ENCODE measurements at regions not wholly inside any gene's neighbourhood (a gene's known extent, or its start where the extent isn't known, plus 50 kb on each side); places are given as distances from the start of the nearest gene placed in this dataset.
A peak's percentile ranks its signal among the peaks of the same experiment; 100 is the strongest.

GRCh38 chr9:130765137-130766020 is 69.7 kb upstream of the ABL1 start:
- H3K4me3 Mint-ChIP-seq = no peak overlapping the region
- no peak for DNase-seq (ENCODE audit: low spot score in 2 of 2, unreplicated experiment in 2 of 2)
- H3K4me1 Mint-ChIP-seq = peaks cover 34% of the 10 kb centered on the region
- TF ChIP-seq, protein P1, sequence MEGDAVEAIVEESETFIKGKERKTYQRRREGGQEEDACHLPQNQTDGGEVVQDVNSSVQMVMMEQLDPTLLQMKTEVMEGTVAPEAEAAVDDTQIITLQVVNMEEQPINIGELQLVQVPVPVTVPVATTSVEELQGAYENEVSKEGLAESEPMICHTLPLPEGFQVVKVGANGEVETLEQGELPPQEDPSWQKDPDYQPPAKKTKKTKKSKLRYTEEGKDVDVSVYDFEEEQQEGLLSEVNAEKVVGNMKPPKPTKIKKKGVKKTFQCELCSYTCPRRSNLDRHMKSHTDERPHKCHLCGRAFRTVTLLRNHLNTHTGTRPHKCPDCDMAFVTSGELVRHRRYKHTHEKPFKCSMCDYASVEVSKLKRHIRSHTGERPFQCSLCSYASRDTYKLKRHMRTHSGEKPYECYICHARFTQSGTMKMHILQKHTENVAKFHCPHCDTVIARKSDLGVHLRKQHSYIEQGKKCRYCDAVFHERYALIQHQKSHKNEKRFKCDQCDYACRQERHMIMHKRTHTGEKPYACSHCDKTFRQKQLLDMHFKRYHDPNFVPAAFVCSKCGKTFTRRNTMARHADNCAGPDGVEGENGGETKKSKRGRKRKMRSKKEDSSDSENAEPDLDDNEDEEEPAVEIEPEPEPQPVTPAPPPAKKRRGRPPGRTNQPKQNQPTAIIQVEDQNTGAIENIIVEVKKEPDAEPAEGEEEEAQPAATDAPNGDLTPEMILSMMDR (IDR thresholded peaks at IDR 0.05; ENCODE audit: unreplicated experiment) = no peak
- H3K27ac Mint-ChIP-seq = peak overlapping the region; percentile 32
- no peaks in the 10 kb centered on the region for H3K27me3 Mint-ChIP-seq (ENCODE audit: low read depth)
- H3K9me3 Mint-ChIP-seq = no peaks in the 10 kb centered on the region
- H3K36me3 Mint-ChIP-seq = no peaks in the 10 kb centered on the region

DNA sequence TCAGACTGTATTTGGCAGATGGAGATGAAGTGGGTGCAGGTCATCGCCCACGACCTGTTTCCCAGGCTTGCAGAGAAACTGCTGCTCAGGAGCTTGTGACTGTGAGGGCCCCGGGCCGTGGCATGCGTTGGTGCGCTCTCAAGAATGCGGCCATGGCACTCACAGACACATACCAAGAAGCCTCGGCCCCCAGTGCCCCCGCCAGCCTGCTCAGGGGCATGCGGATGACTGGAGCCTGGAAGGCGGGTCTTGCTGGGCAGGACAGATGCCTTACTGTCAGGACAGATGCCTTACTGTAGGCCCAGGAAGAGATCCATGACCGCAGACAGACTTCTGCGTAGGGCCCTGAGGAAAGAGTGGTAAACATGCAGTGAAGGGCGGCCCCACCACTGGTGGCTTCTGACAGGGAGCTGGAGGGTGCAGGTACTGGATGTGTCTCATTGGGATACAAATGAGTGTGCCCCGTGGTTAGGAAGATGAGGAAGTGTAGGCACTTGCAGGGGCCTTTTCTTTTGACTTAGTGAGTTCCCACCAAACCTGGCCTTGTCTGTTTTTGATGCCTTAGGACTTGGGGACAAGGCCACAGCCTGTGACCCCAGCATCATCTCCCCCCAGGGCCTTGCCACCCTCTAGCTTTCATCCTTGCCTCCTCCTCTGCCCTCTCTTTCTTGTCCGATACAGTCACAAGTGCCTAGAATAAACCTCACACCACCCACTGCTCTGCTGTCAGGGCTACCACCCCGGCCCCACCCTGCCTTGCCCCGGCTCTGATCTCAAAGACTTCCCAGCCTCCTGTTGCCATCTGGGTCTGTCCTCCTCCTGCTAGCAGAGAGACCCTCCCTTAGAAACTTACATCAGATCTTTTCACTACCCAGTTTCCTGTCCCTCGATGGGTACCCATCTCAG is 68.8 kb upstream of the ABL1 start:
- DNase-seq (ENCODE audit: low spot score in 2 of 2, unreplicated experiment in 2 of 2) = no peak
- Mint-ChIP-seq H3K9me3 (no peaks in the 10 kb centered on the region), H3K27ac (peak overlapping the region; percentile 14), H3K4me3 (no peak overlapping the region), H3K27me3 (ENCODE audit: low read depth) (no peaks in the 10 kb centered on the region), H3K4me1 (peaks cover 34% of the 10 kb centered on the region), H3K36me3 (no peaks in the 10 kb centered on the region)
- TF ChIP-seq, protein P1 (IDR thresholded peaks at IDR 0.05; ENCODE audit: unreplicated experiment) = no peak

DNA sequence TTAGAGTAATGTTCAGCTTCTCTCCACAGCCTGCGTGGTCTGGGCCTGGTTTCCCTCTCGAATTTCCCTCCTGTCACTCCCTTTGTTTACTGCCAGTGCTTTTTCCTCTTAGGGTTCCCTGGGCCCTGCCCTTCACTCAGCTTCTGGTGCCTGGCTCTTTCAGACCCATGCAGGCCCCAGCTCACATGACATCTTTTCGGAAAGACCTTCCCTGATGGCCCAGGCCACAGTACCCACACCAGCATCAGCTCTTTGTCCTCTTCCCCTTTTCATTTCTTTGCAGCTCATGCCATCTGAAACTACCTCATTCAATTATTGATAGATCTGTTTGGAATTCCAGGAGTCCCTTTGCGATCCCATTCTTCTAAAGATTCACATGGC is 68.1 kb upstream of the ABL1 start:
- Mint-ChIP-seq H3K4me1 (peaks cover 34% of the 10 kb centered on the region), H3K27me3 (ENCODE audit: low read depth) (no peaks in the 10 kb centered on the region), H3K9me3 (no peaks in the 10 kb centered on the region), H3K27ac (peak overlapping the region; percentile 10), H3K4me3 (no peak overlapping the region), H3K36me3 (no peaks in the 10 kb centered on the region)
- TF ChIP-seq, protein P1 (IDR thresholded peaks at IDR 0.05; ENCODE audit: unreplicated experiment) = no peak
- no peak for DNase-seq (ENCODE audit: low spot score in 2 of 2, unreplicated experiment in 2 of 2)

DNA sequence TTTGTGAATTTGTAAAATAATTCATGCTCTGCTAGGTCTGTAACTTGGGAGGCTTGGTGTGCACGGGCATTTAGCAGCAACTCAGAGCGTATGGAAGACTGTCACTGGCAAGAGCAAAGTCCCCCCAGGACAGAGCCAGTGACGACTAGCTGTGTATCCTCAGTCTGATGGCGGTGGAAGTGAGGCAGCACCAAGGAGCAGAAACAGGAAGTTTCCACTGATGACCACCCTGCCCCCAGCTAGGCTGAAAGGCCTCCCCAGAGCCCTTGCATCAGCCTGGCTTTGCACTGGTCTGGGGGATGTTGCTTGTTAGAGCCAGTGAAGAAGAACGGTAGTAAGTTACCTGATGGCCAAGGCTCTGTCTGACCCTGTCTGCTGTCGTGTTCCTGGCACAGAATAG is 66.8 kb upstream of the ABL1 start:
- H3K36me3 Mint-ChIP-seq = no peaks in the 10 kb centered on the region
- H3K27me3 Mint-ChIP-seq (ENCODE audit: low read depth) = no peaks in the 10 kb centered on the region
- DNase-seq (ENCODE audit: low spot score in 2 of 2, unreplicated experiment in 2 of 2) = no peak
- no peaks in the 10 kb centered on the region for H3K9me3 Mint-ChIP-seq
- peaks cover 37% of the 10 kb centered on the region for H3K4me1 Mint-ChIP-seq
- H3K27ac Mint-ChIP-seq = no peak overlapping the region
- TF ChIP-seq, protein P1 (IDR thresholded peaks at IDR 0.05; ENCODE audit: unreplicated experiment) = no peak
- H3K4me3 Mint-ChIP-seq = no peak overlapping the region

DNA sequence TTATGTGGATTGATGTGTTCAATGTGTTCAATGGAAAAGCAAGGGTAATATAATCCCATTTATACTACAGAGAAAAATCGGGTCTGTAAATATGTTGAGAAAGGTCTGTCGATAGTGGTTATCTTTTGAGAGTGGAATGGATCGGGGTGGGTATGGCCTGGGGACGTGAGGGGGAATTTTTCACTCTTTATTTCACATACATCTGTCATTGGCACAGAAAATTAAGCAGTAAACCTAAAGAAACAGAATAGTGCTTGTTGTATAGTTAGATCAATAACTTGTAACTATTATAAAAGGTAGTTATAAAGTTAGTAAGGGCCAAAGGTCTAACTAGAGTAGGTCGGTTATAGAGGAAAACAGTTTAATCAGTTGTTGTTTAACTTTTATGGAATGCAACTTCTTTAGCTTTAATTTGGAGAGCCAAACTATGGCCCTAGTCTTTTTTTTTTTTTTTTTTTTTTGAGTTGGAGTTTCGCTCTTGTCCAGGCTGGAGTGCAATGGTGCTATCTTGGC is 66.1 kb upstream of the ABL1 start:
- H3K27ac Mint-ChIP-seq = no peak overlapping the region
- H3K4me3 Mint-ChIP-seq = no peak overlapping the region
- H3K36me3 Mint-ChIP-seq = no peaks in the 10 kb centered on the region
- H3K27me3 Mint-ChIP-seq (ENCODE audit: low read depth) = no peaks in the 10 kb centered on the region
- DNase-seq (ENCODE audit: low spot score in 2 of 2, unreplicated experiment in 2 of 2) = no peak
- TF ChIP-seq, protein P1 (IDR thresholded peaks at IDR 0.05; ENCODE audit: unreplicated experiment) = no peak
- H3K9me3 Mint-ChIP-seq = no peaks in the 10 kb centered on the region
- peaks cover 36% of the 10 kb centered on the region for H3K4me1 Mint-ChIP-seq

Data from mesothelial cell of epicardium (in vitro differentiated cells).